Right kidney (tissue), 1 donor: ENCODE measurements at regions not wholly inside any gene's neighbourhood (a gene's known extent, or its start where the extent isn't known, plus 50 kb on each side); places are given as distances from the start of the nearest gene placed in this dataset.
"Not testable (repeated sequence)": the region's sequence is repeated elsewhere in the genome, so short reads cannot be mapped to it uniquely, and the experiment has no call there.

Experiments
- DNase-seq: peaks from one replicate; pipeline ENCODE4 v3.0.0-alpha.2; 2016

GRCh38 chr3:168975576-168975975, 687.9 kb downstream of the MECOM start:
- DNase-seq: no peak

GRCh38 chr3:168974617-168975403, 688.7 kb downstream of the MECOM start:
- DNase-seq: no peak

- DNase-seq: no peak
Measured at GRCh38 chr3:168973897-168974296, 689.6 kb downstream of the MECOM start.

DNA sequence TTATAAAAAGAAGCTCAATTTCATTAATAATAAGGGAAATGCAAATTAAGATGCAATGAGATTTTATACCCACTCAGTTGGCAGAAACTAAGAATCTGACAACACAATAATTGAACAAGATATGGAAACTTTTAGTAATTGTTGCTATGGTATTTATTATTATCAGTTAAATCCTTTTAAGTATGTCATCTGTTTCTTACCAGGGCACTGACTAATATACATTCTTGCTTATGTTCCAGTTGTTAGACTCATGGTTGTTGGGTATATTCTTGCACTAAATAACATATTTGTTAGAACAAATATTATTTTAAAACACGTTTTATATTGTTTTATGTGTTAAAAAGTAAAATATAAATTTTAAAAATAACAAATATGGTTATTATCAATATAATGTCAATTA, 690.3 kb downstream of the MECOM start:
- DNase-seq: no peak

- DNase-seq: no peak
Measured at GRCh38 chr3:168968609-168969008, 694.9 kb downstream of the MECOM start.

- DNase-seq: no peak
Measured at GRCh38 chr3:168964736-168965135, 698.8 kb downstream of the MECOM start.

DNA sequence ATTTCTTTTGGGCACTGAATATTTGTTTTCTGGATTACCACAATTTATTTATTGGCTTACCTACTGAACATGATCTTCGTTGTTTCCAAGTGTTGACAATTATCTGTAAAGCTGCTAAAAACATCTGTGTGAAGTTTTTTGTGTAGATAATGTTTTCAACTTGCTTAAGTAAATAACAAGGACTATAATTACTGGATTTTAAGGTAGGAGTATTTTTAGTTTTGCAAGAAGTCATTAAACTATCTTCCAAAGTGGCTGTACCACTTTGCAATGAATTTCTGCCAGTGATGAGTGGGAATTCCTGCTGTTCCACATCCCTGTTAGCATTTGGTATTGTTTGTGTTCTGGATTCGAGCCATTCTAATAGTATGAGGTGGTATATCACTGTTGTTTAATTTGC, 702.2 kb downstream of the MECOM start:
- no peak for DNase-seq

DNA sequence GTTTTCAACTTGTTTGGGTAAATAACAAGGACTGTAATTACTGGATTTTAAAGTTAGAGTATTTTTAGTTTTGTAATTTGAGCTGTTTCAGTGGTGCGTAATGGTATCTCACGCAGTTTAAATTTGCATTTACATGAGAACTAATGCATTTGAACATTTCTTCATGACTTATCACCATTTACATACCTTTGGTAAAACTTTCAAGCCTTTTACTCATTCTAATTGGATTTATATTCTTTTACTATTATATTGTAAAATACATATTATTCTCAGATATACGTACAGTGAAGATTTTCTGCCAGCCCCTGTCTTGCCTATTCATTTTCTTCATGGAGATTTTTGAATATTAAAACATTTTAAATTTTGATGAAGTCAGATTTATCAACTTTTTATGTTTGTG, 703.8 kb downstream of the MECOM start:
- no peak for DNase-seq

DNA sequence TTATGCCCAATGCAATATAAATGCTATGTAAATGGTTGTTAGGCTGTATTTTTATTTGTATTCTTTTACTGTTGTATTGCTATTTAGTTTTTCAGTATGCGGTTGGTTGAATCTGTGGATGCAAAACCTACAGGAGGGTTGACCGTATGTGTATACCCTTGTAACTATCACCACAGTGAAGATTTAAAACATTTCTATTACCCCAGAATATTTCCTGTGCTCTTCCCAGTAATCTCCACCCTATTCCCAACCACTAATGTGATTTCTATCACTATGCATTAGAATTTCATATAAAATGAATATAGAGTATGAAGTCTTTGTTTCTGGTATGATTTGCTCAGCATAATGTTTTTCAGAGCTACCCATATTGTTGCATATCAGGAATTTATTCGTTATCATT, 705.0 kb downstream of the MECOM start:
- no peak for DNase-seq

DNA sequence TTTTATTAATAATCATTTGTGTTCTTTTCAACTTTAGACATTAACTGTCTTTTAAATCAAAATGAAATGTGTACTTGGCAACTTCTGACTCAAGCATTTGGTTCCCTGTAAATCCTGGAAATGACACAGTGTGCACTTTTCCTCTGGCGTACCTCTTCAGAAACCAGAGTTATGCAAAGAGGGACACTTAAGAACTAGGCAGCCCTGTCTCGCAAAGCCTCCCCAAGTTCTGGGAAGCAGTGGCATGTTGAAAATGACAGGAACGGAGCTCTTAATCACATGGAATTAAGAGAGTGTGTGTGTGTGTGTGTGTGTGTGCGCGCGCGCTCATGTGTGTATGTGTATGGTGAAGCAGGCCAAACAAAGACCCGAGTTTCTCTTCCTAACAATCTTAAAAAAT, 707.4 kb downstream of the MECOM start:
- no peak for DNase-seq

DNA sequence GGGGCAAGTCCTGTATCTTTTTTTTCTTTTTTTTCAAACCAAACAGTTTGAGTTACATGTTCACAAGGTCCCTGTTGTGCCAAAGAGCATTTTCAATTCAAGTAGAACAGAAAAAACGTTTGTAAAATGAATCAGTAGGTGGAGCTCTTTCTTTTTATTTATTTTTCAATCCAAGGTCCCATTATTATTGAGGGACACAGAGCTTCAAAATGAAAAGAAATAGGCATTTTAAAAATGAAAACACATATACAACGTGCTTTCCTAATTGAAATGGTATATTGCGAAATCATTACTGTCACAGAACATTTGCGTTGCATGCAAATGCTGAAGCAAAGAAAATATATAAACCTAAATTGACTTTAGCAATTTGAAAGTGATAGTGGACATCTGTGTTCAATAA, 711.0 kb downstream of the MECOM start:
- DNase-seq: no peak

DNA sequence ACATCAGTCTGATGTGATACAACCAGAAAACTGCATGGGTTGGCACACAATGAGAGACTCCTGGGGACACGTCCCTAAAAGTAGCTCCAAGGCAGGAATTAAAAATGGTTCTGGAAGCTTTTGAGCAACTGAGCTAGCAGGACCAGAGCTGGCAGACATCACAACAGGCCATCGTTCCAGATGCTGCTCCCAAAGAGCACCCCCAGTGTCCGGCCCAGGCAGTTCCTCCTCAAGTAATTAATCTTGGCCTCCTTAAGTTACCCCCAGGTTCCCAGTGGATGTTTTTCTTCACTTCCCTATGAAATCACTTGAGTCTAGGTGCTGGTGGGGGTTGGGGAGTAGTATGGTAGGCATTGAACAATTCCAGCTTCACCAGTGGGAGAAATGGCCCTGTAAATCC, 711.6 kb downstream of the MECOM start:
- DNase-seq: no peak

DNA sequence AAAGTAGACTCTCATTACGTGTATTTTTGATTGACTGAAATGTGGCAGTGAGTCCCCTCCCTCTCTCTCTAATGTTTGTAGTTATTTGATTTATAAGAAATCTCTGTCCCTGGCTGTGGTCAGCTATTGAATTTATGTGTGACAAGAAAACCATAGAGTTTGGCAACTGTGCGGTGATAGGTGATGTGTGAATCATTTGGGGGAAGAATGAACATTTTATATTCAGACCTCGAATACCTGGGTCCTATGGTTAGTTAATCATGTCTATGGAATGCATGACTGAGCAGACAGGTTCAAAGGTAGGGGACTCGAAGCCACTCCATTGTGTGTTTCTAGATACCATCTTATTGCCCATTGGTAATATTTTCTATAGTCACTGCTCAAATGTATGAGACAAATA, 712.1 kb downstream of the MECOM start:
- DNase-seq: no peak

DNA sequence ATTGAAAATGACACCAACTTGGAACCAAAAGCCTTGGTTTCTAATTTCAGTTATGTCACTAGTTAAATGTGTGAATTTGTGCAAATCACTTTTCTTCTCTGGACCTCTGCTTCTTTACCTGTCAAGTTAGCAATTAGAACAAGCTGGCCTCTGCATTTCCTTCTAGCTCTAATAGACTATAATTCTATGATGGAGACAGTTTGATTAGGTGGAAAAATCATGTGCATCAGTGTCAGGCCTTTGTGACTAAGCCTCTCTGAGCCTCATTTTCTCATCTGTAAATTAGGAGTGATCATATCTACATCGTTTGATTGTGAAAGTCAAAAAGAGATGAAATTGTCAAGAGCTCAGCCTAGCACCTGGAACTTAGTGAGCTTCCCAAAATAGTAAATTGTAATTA, 712.9 kb downstream of the MECOM start:
- no peak for DNase-seq

DNA sequence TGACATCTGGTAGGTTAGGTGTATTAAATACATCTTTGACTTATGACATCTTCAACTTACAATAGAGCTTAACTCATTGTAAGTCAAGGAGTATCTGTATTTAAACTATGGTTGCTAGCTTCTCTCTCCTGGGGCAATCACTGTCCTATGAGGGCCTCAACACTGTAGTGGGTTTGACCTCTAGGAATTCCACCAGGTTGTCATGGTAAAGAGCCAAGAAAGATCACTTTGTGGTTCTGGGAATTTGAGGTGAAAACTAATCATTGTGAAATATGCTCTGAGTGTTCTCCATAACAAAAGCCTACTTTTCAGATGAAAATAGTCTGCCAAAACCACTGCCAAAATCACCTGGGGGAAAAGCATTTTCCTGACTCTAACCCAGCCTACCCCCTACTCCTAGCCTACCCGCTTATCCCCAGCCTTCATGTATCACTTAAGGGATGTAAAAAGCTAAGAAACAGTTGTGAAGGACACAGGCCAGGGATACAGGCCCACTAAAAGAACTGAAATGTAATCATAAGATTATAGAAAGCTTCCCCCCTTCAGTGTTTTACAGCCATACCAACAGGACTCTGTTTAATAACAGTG, 723.8 kb downstream of the MECOM start:
- no peak for DNase-seq

- no peak for DNase-seq
Measured at GRCh38 chr3:168933614-168934013, 729.9 kb downstream of the MECOM start.

GRCh38 chr3:168929997-168930396, 733.5 kb downstream of the MECOM start:
- DNase-seq: not testable (repeated sequence)

DNA sequence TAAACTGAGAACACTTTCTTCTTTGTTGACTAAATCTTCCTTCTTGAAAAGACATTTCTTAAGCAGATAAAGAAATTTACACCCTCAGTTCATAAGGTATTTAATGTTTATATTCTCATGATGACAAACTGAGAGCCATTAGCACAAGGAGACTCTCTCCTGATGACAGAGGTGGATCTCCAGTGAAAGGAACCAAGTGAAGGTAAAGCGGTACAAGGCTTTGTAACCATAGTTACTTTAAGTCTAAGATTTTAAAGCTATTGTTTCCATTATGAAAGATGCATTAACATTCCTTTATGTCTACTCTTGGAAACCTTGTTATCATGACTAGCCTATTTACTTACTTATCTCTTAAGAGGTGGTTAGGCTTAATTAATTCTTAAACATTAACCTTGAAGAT, 737.1 kb downstream of the MECOM start:
- no peak for DNase-seq

DNA sequence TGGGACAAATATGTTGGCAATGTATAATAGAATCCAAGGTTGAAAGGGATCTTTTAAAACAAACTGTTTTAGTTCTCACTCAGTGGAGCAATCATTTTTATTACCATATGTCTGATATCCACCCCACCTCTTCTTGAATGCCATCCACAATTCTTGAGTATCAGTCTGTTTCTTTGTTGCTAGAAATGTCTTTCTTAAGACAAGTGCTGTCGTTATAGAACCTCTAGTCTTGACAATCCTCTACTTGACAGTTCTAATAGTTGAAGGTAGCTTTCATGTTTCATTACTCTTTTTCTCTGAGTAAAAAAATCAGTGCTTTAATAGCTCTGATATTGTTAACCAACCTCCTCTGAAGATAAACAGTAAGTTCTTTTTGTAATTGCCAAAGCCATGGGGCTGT, 737.9 kb downstream of the MECOM start:
- no peak for DNase-seq

- DNase-seq: no peak
Measured at GRCh38 chr3:168914662-168915061, 748.9 kb downstream of the MECOM start.

GRCh38 chr3:168909260-168909659, 754.3 kb downstream of the MECOM start:
- no peak for DNase-seq

DNA sequence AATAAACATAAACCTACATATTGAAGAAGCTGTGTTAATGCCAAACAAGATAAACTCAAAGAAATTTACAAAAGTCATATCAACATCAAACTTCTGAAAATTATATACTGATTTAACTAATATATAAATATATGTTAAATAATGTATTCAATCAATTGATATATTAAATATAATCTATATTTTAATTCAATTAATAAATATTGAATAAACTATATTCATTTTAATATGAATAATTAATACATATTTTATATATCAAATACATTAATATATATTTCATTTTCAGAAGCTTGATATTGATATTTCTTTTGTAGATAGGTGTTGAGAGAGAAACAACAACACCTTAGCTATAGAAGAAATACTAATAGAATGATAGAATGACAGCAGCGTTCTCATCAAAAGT, 768.1 kb downstream of the MECOM start:
- no peak for DNase-seq

GRCh38 chr3:168894214-168894613, 769.3 kb downstream of the MECOM start:
- no peak for DNase-seq

- no peak for DNase-seq
Measured at GRCh38 chr3:168889666-168890065, 773.8 kb downstream of the MECOM start.
